ENCODE measurements at regions not wholly inside any gene's neighbourhood (a gene's known extent, or its start where the extent isn't known, plus 50 kb on each side); places are given as distances from the start of the nearest gene placed in this dataset.

DNA sequence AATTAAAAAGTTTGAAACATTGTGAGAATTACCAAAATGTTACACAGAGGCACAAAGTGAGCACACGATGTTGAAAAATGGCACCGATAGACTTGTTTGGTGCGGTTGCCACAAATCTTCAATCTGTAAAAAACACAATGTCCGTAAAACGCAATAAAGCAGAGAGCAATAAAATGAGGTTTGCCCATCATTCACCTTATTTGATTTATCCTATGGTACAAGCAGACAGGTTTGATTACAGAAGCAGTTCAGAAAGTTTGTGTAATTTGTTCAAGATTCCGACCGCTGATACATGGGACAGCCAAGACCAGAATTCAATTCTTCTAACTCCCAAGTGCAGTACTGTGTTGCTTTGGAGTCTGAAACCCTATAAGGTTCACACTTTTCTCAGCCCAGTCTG is 318.3 kb upstream of the PROX1 start:
- ATAC-seq: no peak
- intact Hi-C loops (cut with DNase I; ENCODE audit: low total_unique reads) (no loop called here), in situ Hi-C loops (cut with MboI; ENCODE audit: low sequenced_read_pairs in 4 of 4) (no loop called here)

DNA sequence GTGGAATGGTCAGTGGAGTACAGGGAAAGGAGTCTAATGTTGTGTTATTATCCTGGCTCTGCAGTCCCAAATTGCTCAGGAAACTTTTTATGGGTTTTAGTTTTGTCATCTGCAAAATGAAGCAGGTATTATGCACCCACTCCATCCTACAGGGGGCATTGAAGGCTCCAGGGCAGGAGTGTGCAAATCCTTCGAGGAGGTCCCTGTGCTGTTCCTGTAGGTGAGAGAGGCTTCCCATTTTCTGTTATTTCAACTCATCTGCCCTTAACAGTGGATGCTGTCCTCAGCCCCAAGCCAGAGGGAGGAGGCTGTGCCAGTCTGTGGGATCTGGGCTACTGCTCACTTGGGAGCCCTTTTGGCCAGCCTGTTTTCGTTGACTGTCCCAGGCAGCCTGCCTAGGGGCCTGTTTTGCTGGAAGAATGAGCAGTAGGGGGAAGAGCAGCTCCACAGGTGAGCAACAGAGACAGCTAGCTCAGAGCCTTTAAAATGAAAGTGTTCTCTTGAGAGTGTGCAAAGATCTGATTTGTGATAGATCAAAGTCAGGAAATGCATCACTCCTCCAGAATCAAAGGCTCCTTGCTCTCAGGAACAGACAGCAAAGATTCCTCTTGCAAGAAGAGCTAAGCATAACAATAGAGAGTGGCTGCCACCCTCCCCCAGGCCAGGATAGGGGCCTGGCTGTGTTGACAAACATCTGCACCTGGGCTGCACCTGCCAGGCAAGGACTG is 317.6 kb upstream of the PROX1 start:
- H3K36me3 ChIP-seq: no peaks in the 10 kb centered on the region
- intact Hi-C loops (cut with DNase I; ENCODE audit: low total_unique reads) (no loop called here), in situ Hi-C loops (cut with MboI; ENCODE audit: low sequenced_read_pairs in 4 of 4) (no loop called here)
- H3K27me3 ChIP-seq: no peaks in the 10 kb centered on the region
- ATAC-seq: no peak
- no peak overlapping the region for H3K4me3 ChIP-seq
- no peak for TF ChIP-seq POLR2A (IDR thresholded peaks at IDR 0.05)
- TF ChIP-seq, protein P1, sequence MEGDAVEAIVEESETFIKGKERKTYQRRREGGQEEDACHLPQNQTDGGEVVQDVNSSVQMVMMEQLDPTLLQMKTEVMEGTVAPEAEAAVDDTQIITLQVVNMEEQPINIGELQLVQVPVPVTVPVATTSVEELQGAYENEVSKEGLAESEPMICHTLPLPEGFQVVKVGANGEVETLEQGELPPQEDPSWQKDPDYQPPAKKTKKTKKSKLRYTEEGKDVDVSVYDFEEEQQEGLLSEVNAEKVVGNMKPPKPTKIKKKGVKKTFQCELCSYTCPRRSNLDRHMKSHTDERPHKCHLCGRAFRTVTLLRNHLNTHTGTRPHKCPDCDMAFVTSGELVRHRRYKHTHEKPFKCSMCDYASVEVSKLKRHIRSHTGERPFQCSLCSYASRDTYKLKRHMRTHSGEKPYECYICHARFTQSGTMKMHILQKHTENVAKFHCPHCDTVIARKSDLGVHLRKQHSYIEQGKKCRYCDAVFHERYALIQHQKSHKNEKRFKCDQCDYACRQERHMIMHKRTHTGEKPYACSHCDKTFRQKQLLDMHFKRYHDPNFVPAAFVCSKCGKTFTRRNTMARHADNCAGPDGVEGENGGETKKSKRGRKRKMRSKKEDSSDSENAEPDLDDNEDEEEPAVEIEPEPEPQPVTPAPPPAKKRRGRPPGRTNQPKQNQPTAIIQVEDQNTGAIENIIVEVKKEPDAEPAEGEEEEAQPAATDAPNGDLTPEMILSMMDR (IDR thresholded peaks at IDR 0.05 in 4 of 5, conservative IDR thresholded peaks at IDR 0.05 in 1 of 5): no peak
- no peaks in the 10 kb centered on the region for H3K4me1 ChIP-seq
- no peaks in the 10 kb centered on the region for H3K9me3 ChIP-seq
- H3K27ac ChIP-seq: no peak overlapping the region
- no peak for DNase-seq

More for the DNA sequence above, 318.3 kb upstream of the PROX1 start:
- no peak for DNase-seq
- Histone ChIP-seq H3K27me3 (no peaks in the 10 kb centered on the region), H3K9me3 (no peaks in the 10 kb centered on the region), H3K36me3 (no peaks in the 10 kb centered on the region), H3K4me1 (no peaks in the 10 kb centered on the region), H3K4me3 (no peak overlapping the region), H3K27ac (no peak overlapping the region)
- TF ChIP-seq POLR2A (IDR thresholded peaks at IDR 0.05): no peak
- TF ChIP-seq, protein P1 (IDR thresholded peaks at IDR 0.05 in 4 of 5, conservative IDR thresholded peaks at IDR 0.05 in 1 of 5): no peak

DNA sequence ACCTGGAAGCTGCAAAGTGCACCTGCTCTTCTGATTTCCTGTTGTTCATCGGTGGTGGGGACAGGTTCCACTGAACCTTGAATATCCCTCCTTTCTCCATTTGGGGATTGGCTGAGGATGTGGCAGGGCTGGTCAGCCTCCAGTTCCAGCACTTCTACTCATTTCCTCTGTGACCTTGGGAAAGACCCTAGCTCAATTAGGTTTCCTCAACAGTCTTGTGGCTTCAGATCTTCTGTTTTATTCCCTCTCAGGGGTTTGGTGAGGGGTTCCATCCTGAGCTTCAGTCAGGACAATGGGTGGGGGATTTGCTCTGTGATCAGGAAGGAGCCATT is 317.1 kb upstream of the PROX1 start:
- intact Hi-C loops (cut with DNase I; ENCODE audit: low total_unique reads) (no loop called here), in situ Hi-C loops (cut with MboI; ENCODE audit: low sequenced_read_pairs in 4 of 4) (no loop called here)
- H3K36me3 ChIP-seq: no peaks in the 10 kb centered on the region
- no peaks in the 10 kb centered on the region for H3K9me3 ChIP-seq
- no peak for DNase-seq
- no peak for ATAC-seq
- H3K27me3 ChIP-seq: no peaks in the 10 kb centered on the region
- no peak for TF ChIP-seq POLR2A (IDR thresholded peaks at IDR 0.05)
- TF ChIP-seq, protein P1 (IDR thresholded peaks at IDR 0.05 in 4 of 5, conservative IDR thresholded peaks at IDR 0.05 in 1 of 5): no peak
- H3K27ac ChIP-seq: no peak overlapping the region
- H3K4me1 ChIP-seq: no peaks in the 10 kb centered on the region
- no peak overlapping the region for H3K4me3 ChIP-seq

DNA sequence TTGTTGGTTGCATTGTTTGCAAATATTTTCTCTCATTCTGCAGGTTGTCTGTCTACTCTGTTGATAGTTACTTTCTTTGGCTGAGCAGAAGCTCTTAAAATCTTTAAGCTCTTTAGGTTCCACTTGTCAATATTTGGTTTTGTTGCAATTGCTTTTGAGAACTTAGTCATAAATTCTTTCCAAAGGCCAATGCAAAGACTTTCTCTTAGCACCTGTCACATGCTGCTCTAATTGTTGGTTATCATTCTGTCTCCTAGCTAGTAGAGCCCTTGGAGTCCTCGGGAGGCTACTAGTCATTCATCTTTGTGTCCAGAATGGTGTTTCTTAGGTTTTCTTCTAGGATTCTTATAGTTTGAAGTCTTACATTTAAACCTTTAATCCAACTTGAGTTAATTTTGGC is 312.7 kb upstream of the PROX1 start:
- TF ChIP-seq POLR2A (IDR thresholded peaks at IDR 0.05): no peak
- TF ChIP-seq, protein P1 (IDR thresholded peaks at IDR 0.05 in 4 of 5, conservative IDR thresholded peaks at IDR 0.05 in 1 of 5): no peak

DNA sequence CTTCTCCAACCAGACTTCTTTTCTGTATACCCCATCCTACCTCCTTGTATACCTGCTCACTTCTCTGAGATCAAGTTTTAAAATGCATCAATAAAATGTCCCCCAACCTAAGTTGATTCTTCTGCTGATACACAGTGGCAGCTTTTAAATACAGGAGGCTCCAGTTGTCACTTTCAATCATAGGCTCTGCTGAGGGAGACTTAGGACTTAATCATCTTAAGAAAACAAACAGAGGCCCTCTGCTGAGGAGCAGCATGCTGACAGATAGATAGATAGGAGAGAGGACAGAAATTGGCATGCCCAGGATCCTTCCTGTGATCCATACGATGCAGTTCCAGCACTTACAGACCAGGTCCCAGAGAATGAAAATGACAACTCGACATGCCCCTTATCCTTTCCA is 311.0 kb upstream of the PROX1 start:
- DNase-seq (no peak), ATAC-seq (no peak)
- no peaks in the 10 kb centered on the region for H3K27me3 ChIP-seq
- TF ChIP-seq POLR2A (IDR thresholded peaks at IDR 0.05): no peak
- TF ChIP-seq, protein P1 (IDR thresholded peaks at IDR 0.05 in 4 of 5, conservative IDR thresholded peaks at IDR 0.05 in 1 of 5): no peak
- no peak overlapping the region for H3K27ac ChIP-seq
- no peaks in the 10 kb centered on the region for H3K9me3 ChIP-seq
- no peaks in the 10 kb centered on the region for H3K36me3 ChIP-seq
- intact Hi-C loops (cut with DNase I; ENCODE audit: low total_unique reads): no loop called here
- no peak overlapping the region for H3K4me3 ChIP-seq
- no peaks in the 10 kb centered on the region for H3K4me1 ChIP-seq
- in situ Hi-C loops (cut with MboI; ENCODE audit: low sequenced_read_pairs in 4 of 4): no loop called here

More for the DNA sequence above, 312.7 kb upstream of the PROX1 start:
- Histone ChIP-seq H3K36me3 (no peaks in the 10 kb centered on the region), H3K27me3 (no peaks in the 10 kb centered on the region), H3K27ac (no peak overlapping the region), H3K9me3 (no peaks in the 10 kb centered on the region), H3K4me3 (no peak overlapping the region), H3K4me1 (no peaks in the 10 kb centered on the region)
- intact Hi-C loops (cut with DNase I; ENCODE audit: low total_unique reads) (no loop called here), in situ Hi-C loops (cut with MboI; ENCODE audit: low sequenced_read_pairs in 4 of 4) (no loop called here)
- ATAC-seq (no peak), DNase-seq (no peak)
